BJ (cell line): ENCODE measurements at regions not wholly inside any gene's neighbourhood (a gene's known extent, or its start where the extent isn't known, plus 50 kb on each side); places are given as distances from the start of the nearest gene placed in this dataset.

Experiments
- CTCF ChIA-PET: fragments of 350-600 bp; formaldehyde crosslinking; extraction: SDS; loops from one replicate; lab custom pipeline; 2021; ENCODE audit warnings: antibody characterized with exemption, inconsistent platforms; lab: Yijun Ruan, JAX
- POLR2A ChIA-PET: fragments of 300-600 bp; sonication (Branson Sonifier 250); formaldehyde crosslinking; extraction: SDS; loops from one replicate; lab custom pipeline; 2021; ENCODE audit warnings: antibody characterized with exemption; lab: Charles Lee
- DNase-seq: peaks from one replicate; pipeline ENCODE4 v3.0.0-alpha.2; 2011; ENCODE audit warnings: low read depth
- H3K27me3 ChIP-seq: 2 replicates; pipeline ENCODE4 v1.6.0; 2011; ENCODE audit warnings: low read length; ENCODE audit not compliant: control insufficient read depth, insufficient read depth
- H3K36me3 ChIP-seq: 2 replicates; pipeline ENCODE4 v1.5.1; 2011; ENCODE audit warnings: low read length; ENCODE audit not compliant: control insufficient read depth, insufficient read depth
- H3K4me3 ChIP-seq: 2 replicates; pipeline ENCODE4 v1.5.1; 2011; ENCODE audit warnings: low read depth, mild to moderate bottlenecking, control low read depth, low read length
- CTCF ChIP-seq: IDR thresholded peaks from 2 replicates; pipeline ENCODE4 v1.5.1; 2011; ENCODE audit warnings: low read depth, mild to moderate bottlenecking, control low read depth, inconsistent platforms, low read length, moderate library complexity; ENCODE audit not compliant: insufficient read depth

GRCh38 chr11:112885744-112886433 lies 75.3 kb upstream of the NCAM1 start:
- H3K4me3 ChIP-seq: no peak overlapping the region
- H3K27me3 ChIP-seq: no peaks in the 10 kb centered on the region
- DNase-seq: no peak
- POLR2A ChIA-PET: no interaction called here
- no peaks in the 10 kb centered on the region for H3K36me3 ChIP-seq
- TF ChIP-seq CTCF: no peak
- CTCF ChIA-PET: no interaction called here

GRCh38 chr11:112886434-112887370 lies 74.5 kb upstream of the NCAM1 start:
- no peak for TF ChIP-seq CTCF
- DNase-seq: no peak
- ChIA-PET POLR2A (no interaction called here), CTCF (no interaction called here)
- no peaks in the 10 kb centered on the region; the same call in 1 of the 2 replicates for H3K27me3 ChIP-seq
- H3K4me3 ChIP-seq: no peak overlapping the region
- no peaks in the 10 kb centered on the region for H3K36me3 ChIP-seq

- Histone ChIP-seq H3K36me3 (no peaks in the 10 kb centered on the region), H3K27me3 (no peaks in the 10 kb centered on the region; the same call in 1 of the 2 replicates), H3K4me3 (no peak overlapping the region)
- TF ChIP-seq CTCF: no peak
- POLR2A ChIA-PET: no interaction called here
- DNase-seq: no peak
- CTCF ChIA-PET: no interaction called here
Observed at GRCh38 chr11:112889446-112889845, 71.8 kb upstream of the NCAM1 start.

GRCh38 chr11:112899235-112900006 lies 61.8 kb upstream of the NCAM1 start:
- Histone ChIP-seq H3K36me3 (no peaks in the 10 kb centered on the region), H3K27me3 (no peaks in the 10 kb centered on the region), H3K4me3 (no peak overlapping the region)
- CTCF ChIA-PET: interaction anchor here (0.6 kb wide), 1 partner anchor 33 kb away, joined by 4 read pairs; no protein-coding TSS in a partner anchor
- POLR2A ChIA-PET: no interaction called here
- no peak for TF ChIP-seq CTCF
- DNase-seq: no peak
